ENCODE measurements at regions not wholly inside any gene's neighbourhood (a gene's known extent, or its start where the extent isn't known, plus 50 kb on each side); places are given as distances from the start of the nearest gene placed in this dataset.
"Not testable (repeated sequence)": the region's sequence is repeated elsewhere in the genome, so short reads cannot be mapped to it uniquely, and the experiment has no call there.

DNA sequence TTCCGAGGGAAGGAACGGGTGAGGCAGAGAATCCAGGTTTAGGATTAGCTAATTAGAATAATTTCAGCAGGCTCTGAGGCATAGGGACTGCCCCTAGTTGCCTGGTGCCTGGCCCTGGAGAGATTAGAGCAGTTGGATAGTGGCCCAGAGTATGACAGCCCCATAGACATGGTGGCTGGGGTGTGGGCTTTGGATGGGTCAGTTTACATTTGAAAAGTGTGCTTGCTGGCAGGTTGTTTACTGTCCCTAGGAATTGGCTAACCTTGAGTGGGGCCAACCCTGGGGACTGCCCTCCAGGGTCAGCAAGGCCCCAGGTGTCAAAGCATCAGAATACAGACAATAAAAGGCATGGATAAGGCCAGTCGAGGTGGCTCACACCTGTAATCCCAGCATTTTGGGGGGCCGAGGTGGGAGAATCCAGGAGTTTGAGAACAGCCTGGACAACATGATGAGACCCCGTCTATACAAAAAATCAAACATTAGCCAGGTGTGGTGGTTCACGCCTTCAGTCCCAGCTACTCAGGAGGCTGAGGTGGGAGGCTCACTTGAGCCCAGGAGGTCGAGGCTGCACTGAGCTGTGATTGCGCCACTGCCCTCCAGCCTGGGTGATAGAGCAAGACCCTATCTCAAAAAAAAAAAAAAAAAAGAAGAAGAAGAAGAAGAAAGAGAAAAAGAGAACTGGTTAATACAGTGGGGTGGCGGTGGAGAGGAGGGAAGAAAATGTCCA is 182.3 kb upstream of the PWP1 start:
- ChIA-PET CTCF (no interaction called here), POLR2A (no interaction called here)

DNA sequence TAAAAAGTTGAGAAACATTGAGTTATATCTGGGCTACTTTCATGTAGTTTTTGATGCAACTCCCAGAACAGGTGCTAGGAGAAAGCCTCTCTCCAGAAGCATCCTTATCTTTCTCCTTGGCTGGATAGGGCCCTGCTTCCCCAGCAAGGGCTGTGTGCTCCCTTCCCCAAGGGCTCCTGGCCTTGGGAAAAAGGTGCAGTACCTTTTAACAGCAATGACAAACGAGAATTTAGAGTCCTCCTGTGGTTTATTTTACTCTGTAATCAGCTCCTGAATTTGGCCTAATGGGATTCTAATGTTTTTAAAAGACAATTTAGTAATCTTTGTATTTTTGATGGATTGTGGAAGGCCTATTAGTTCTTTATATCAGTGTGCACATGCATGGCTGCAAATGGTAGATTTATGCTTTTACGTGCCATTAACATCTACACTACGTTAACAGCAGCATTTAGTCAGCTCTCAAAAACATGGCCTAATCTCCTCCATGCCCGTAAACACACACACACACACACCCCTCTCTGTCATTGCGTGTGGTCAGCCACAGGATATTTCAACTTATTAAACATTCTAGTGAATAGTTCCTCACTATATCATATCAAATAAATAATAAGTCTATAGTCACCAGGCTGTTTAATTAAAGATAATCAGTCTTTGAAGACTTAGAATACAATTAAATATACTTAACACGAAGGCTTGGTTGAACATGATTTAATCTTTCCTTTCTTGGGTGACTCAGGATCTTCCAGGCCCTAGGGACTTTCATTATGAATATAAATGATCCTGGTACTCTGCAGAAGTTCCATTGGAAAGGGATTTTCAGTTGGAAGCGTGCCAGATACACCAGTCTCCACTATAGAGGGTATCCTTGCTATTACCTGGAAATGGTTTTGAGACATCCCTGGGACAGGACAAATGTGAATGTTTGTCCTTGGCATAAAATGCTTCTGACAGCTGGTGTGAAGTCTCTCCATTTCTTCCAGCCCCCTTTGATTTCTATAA is 181.4 kb upstream of the PWP1 start:
- ChIA-PET POLR2A (no interaction called here), CTCF (no interaction called here)

DNA sequence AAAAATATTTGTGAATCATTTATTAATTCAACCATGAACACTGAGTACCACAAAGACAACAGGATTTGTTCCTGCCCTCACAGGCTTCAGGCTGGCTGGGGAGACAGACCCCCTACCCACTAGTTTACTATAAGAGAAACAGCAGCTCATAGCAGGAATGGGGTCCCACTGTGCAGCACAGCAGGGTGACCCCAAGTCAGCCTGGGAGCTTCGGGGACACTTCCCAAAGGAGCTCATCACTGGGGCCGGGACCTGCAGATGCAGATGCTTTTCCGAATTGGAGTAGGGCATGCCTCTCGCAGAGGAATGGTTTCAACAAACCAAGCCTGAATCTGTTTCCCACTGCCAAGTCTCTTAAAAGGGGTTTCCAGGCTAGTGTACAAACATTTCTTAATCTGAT is 176.2 kb upstream of the PWP1 start:
- ChIA-PET POLR2A (no interaction called here), CTCF (interaction anchor here (1.1 kb wide), 1 partner anchor 98 kb away, joined by 3 read pairs; no protein-coding TSS in a partner anchor)

DNA sequence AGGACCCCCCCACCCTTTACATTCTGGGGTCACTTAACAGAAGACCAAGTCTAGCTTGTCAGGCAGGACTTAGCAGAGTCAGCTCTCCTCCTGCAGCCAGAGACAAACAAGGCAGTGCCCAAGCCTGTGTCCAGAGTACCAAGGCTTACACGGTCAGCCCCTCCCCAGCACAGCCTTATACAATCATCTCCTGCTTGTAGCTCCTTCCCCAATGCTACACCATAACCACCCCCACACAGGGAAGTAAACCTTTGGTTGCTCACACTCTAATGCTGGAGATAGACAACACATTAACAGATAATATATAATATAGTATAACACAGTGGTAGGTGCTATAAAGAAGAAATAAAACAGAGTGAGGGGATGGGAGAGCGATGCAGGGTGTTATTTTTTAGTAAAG is 175.4 kb upstream of the PWP1 start:
- ChIA-PET CTCF (interaction anchor here (1.1 kb wide), 1 partner anchor 97 kb away, joined by 3 read pairs; no protein-coding TSS in a partner anchor), POLR2A (no interaction called here)

DNA sequence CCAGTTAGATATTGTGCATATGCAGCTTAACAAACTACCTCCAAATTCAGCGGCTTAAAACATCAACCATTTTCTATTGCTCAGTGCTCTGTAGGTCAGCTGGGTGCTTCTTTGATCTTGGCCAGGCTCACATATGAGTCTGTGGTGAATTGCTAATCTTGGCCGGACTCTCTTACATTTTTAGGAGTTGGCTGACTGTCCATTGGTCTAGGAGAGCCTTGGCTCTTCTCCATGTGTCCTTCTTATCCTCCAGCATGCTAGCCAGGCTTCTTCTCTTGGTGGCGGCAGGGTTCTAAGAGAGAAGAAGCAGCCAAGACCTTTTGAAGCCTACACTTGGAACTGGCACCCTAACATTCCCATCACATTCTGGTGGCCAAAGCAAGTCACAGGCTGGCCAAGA is 174.3 kb upstream of the PWP1 start:
- CTCF ChIA-PET: no interaction called here
- POLR2A ChIA-PET: no interaction called here

DNA sequence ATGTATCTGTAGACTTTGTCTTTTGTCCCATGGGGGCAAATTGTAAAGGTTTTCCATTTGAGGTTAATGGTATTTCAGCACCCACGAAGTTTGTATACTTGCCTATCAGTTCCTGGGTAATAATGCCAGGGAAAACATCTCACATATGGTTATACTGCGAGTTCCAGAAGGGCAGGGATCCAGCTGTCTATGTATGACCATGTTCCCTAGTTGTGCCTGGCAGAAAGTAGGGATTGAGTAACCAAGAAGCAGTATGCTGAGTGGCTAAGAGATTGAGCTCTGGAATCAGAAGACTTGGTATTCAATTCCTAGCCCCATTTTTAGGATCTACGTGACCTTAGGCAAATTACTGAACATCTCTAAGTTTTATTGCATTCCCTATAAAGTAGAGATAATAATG is 173.2 kb upstream of the PWP1 start:
- ChIA-PET POLR2A (no interaction called here), CTCF (no interaction called here)

DNA sequence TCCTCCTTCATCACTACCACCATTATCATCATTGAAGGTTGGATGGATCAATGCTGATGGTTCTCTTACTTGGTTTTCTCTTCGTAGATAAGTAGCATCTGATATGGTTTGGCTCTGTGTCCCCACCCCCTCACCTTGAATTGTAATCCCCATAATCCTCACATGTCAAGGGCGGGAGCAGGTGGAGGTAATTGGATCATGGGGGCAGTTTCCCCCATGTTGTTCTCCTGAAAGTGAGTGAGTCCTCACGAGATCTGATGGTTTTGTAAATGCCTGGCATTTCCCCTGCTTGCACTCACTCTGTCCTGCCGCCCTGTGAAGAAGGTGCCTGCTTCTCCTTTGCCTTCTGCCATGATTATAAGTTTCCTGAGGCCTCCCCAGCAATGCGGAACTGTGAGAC is 172.4 kb upstream of the PWP1 start:
- ChIA-PET CTCF (no interaction called here), POLR2A (no interaction called here)

DNA sequence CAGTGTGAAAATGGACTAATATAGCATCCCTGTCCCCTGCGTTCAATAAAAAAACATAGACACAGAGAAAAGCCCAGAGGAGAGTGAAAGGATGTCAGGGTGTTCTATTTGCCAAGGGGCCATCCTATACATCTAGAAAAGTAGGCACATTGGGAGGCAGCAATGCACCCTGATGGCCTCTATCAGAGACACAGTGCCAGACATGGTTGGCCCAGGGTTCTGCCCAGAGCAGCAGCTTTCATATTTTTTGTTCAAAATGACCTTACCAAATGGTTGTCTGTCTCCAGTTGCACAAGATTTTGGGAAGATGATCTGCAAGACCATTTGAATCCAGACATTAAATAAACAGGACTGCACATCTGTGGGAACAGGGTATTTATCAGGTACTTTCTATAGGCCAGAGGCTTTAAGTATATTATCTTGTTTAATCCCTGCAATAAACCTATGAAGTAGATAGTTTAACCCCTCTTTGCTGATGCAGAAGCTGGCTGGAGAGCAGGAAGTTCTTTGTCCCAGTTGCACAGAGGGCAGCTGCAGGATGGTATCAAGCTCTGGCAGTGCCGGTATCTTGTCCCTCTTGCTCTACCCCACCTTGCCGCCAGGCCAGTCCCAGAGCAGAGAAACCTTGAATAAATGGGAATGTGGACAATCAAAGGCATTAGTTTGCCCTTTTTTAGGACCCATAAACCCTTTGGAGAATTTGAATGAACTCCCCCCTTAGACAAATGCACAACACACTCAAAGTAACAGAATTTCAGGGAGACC is 171.8 kb upstream of the PWP1 start:
- CTCF ChIA-PET: no interaction called here
- POLR2A ChIA-PET: no interaction called here

DNA sequence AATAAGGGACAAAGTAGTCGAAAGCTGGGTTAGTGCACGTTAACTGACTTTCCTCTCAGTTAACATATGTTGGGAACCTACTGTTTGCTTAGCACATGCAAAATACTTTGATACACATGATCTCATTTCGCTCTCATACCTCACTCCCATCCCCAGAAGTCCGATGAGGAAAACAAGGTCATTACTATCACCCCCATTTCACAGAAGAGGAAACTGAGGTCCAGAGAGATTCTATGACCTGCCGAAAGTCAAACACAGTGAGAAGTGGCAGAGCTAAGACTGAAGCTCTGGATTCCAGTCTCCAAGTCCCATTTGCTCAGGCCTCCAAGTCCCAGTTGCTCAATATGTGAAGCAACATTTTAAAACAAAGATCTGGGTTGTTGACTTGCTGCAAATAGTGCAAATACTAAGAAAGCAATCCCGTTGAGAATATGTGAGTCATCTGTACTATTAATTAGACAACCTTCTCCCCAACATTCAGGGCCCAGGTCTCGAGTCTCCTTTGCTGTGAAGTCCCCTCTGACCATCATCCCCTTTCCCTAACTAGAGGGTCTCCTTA is 170.6 kb upstream of the PWP1 start:
- ChIA-PET CTCF (no interaction called here), POLR2A (no interaction called here)

DNA sequence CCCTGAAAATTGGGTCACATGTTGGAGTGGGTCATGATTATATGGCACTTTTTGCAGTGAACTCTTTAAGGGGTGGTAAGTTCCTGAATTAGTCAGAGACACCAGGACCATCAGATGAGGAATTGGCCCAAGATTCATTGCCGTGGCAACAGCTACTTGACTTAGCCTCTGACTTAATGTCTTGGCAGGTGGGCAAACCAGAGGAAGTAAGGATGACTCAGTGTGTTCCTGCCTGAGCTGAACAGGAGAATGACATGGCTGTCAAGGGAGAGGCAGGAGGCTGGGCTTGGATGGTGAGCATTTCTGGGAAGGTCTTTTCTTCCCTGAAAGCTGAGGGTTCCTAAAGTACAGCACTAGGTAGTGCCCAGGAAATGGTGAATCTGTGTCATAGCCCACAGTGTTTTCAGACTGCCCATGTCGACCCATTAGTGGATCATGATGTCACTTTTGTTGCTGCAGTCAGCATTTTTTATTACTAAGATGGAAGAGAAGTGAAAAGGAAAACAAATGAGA is 170.1 kb upstream of the PWP1 start:
- ChIA-PET CTCF (no interaction called here), POLR2A (no interaction called here)

DNA sequence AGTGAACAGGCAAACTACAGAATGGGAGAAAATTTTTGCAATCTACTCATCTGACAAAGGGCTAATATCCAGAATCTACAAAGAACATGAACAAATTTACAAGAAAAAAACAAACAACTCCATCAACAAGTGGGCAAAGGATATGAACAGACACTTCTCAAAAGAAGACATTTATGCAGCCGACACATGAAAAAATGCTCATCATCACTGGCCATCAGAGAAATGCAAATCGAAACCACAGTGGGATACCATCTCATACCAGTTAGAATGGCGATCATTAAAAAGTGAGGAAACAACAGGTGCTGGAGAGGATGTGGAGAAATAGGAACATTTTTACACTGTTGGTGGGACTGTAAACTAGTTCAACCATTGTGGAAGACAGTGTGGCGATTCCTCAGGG is 167.8 kb upstream of the PWP1 start:
- CTCF ChIA-PET, POLR2A ChIA-PET: not testable (repeated sequence)

DNA sequence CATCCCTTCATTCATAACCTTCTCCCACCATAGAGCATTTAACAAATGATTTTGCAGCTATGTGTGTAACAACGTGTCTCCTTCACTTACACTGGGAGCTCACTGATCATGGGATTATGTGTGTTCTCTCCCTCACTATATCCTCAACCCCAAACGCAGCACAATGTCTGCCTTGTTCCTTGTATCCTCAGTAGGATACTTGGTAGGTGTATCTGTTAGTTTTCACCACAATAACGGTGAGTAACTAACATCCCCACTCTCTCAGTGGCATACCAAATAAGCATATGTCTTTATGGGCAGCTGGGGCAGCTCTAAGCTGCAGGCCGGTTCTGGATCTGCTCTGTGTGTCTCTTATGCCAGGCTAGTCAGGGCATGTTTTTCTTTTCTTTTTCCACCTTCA is 166.7 kb upstream of the PWP1 start:
- CTCF ChIA-PET: no interaction called here
- POLR2A ChIA-PET: no interaction called here

DNA sequence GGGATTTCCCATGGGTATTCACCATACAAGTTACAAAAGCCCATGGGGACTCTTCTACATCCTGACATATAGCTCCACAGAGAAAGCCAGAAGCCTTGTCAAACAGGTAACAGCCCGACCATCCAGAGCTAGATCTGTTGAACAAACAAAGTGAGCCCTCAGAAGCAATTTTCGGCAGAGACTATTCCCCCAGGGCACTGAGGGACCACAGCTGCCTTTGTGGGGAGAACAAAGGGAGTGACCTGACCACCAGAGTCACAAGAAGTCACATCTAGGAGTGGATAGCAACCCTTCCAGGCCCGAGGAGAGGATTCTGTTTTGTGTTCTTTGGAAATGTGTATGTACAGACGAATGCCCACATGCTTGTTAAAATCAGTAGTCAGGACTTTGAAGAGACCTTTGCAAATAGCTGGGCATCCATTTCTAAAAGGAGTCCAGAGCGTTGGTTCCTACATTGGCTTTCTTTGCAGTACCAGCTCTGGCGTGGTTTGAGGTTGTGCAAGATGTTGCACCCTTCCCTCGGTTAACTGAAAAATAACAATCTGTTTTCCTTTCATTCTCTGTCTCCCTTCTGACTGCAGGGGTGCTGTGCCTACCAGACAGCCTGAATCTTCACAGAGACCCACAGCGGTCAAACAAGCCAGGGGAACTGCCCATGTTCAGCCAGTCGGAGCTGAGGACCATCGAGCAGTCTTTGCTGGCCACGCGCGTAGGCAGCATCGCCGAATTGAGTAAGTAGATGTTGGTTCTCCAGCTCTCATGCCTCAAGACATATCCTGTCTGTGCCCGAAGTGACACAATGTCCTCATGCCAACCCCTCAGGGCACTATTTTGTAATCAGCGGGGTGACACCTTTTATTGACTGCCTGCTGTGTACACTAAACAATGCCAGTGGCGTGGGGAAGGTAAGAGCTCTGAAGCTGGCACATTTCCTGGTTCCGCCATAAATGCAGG is 165.4 kb upstream of the PWP1 start:
- ChIA-PET POLR2A (no interaction called here), CTCF (no interaction called here)

DNA sequence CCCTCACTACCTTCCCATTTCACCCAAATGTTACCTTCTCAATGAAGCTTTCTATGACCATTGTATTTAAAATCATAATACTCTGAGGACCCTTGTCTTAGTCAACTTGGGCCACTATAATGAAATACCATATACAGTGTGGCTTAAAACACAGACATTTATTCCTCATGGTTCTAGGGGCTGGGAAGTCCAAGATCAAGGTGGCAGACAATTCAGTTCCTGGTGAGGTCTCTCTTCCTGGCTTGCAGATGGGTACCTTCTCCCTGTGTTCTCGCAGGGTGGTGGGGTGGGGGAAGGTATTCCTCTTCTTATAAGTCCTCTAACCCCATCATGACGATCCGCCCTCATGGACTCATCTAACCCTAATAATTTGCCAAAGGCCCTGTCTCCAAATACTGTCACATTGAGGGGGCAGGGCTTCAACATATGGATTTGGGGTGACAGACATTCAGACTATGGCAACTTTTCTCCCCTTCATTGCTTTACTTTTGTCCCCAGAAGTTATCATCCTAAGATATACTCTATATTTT is 163.7 kb upstream of the PWP1 start:
- ChIA-PET POLR2A (no interaction called here), CTCF (no interaction called here)

DNA sequence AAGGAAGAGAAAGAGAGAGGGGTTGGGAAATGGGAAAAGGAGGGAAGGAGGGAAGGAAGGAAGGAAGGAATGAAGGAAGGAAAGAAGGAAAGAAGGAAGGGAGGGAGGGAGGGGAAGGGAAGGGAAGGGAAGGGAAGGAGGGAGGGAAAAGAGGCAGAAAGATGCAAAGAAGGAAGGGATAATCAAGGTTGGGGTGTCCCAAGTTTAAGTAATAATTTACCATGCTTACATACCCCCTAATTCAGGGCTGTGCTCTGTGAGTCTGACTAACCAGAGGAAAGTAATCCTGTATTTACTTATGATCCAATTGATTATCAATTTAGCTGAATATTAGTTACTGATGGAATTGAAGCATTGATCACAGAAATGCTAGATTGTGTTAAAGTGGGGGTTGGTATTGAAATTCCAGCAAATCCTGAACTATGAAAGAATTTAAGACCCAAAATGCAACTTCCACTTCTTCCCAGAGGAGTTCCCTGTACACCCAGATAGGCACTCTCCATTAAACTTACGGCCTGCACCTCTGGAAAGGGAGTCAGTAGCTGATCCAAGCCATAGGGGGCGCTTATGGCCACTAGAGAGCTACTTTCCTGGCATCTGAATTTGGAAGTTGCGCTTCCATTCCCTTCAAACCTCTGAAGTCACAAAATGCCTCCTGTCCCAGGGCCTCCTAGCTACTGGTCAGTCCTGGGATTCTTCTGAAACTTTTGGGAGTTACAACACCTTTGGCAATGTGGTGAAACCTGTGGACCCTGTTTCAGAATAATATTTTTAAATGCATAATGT is 162.7 kb upstream of the PWP1 start:
- ChIA-PET CTCF (no interaction called here), POLR2A (no interaction called here)

DNA sequence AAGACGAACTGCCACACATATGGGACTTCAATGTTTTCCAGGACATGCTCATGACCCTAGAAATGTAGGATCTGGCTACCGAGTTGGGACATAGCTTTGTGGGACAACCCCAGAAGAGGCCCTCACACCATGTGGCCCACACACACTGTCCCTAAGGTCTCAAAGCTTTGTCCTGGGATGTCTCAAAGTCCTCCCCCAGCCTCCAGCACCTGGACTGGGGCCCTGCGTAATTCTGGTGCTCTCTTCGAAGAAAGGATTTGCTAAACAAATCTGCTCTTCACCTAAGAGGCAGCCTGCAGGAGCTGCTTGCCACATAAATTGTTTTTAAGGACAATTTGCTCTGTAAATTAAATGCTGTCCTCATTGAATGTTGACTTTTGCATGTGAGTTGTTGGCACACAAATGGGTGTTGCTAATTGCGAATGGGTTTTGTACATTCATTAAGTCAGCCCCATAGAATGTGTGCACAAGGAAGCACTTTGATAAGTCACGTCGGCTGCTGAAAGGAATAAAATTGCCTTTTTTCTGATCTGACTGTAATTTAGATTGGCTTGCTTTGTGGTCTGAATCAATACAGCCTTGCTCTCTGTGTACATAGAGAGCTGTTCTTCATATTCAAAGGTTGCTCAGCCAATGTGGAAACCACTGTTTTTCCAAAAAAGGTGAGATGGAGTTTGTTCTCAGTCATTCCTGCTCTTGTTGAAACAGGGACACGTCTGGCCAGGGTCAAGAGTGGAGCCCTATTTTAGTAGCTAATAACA is 161.6 kb upstream of the PWP1 start:
- POLR2A ChIA-PET: no interaction called here
- CTCF ChIA-PET: no interaction called here

DNA sequence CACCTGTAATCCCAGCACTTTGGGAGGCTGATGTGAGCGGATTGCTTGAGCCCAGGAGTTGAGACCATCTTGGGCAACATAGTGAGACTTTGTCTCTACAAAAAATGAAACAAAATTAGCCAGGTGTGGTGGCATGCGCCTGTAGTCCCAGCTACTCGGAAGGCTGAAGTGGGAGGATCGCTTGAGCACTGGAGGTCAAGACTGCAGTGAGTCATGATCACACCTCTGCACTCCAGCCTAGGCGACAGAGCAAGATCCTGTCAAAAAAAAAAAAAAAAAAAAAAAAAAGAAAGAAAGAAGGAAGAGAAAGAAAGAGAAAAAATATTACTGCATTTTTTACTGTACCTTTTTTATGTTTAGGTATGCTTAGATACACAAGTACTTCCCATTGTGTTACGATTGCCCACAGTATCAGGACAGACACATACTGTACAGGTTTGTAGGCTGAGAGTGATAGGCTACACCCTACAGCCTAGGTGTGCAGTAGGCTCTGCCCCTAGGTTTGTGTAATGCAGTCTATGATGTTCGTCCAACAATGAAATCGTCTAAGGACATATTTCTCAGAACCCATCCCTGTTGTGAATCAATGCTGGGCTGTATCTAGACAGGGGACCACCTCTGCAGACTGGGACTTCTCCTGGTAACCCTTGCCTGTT is 160.4 kb upstream of the PWP1 start:
- ChIA-PET POLR2A (no interaction called here), CTCF (no interaction called here)
